ENCODE measurements at regions not wholly inside any gene's neighbourhood (a gene's known extent, or its start where the extent isn't known, plus 50 kb on each side); places are given as distances from the start of the nearest gene placed in this dataset.

DNA sequence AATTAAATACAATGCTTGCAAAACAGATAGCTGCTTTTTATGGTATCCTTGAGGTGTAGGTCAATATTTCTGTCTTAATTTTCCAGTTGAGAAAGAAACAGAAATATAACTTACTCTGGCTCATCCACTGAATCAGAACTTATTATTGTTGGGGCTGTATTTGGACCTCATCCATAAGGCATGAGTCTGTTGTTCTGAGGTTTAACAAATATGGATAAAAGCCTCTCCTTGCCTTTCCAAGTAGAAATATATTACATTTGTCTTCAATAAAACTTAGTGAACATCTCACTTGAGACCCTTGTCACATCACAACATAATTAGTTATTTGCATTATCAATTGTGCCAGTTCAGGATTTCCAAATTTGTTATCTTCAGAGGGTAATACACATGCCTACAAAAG lies 525.8 kb downstream of the AGTPBP1 start:
- no peak for DNase-seq (ENCODE audit: low read depth, low spot score)
- no peak overlapping the region for H3K9ac ChIP-seq (ENCODE audit: insufficient read length, low read depth)

DNA sequence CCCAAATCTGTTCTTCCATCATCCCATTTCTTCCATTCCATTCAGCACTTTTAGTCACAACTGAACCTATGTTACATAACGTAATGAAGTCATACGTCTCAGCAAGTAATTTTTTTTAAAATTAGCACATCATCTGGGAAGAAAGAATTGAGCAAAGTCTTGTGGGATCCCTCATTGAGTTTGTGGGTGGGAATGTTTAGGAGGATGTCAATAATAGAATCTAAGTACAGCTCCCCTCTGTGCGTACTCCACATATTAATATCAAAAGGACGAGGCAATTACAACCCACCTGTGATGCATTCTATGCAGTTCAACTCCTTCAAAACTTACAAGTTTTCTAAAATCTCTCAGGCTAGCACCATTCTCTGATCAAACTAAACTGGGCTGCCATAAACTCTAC lies 526.3 kb downstream of the AGTPBP1 start:
- TF ChIP-seq YY1 (IDR thresholded peaks at IDR 0.05; ENCODE audit: insufficient read depth, insufficient read length), result no peak
- TF ChIP-seq SUZ12 (IDR thresholded peaks at IDR 0.05; ENCODE audit: extremely low read depth, insufficient read depth, insufficient read length), result no peak
- no peak for TF ChIP-seq ZNF274 (IDR thresholded peaks at IDR 0.05; ENCODE audit: low read depth, low read length)

More for the DNA sequence above, 525.8 kb downstream of the AGTPBP1 start:
- H3K36me3 ChIP-seq (ENCODE audit: insufficient read depth, insufficient read length, low read length), result no peaks in the 10 kb centered on the region
- H3K4me3 ChIP-seq (ENCODE audit: insufficient read length, low read depth), result no peak overlapping the region
- no peak for TF ChIP-seq YY1 (IDR thresholded peaks at IDR 0.05; ENCODE audit: insufficient read depth, insufficient read length)
- no peak for TF ChIP-seq SUZ12 (IDR thresholded peaks at IDR 0.05; ENCODE audit: extremely low read depth, insufficient read depth, insufficient read length)
- no peak for TF ChIP-seq ZNF274 (IDR thresholded peaks at IDR 0.05; ENCODE audit: low read depth, low read length)
- no peaks in the 10 kb centered on the region for H3K27me3 ChIP-seq (ENCODE audit: insufficient read depth, insufficient read length)
- H3K4me1 ChIP-seq (ENCODE audit: insufficient read depth, insufficient read length), result no peaks in the 10 kb centered on the region
- H3K9me3 ChIP-seq (ENCODE audit: insufficient read depth, low read length), result no peaks in the 10 kb centered on the region

DNA sequence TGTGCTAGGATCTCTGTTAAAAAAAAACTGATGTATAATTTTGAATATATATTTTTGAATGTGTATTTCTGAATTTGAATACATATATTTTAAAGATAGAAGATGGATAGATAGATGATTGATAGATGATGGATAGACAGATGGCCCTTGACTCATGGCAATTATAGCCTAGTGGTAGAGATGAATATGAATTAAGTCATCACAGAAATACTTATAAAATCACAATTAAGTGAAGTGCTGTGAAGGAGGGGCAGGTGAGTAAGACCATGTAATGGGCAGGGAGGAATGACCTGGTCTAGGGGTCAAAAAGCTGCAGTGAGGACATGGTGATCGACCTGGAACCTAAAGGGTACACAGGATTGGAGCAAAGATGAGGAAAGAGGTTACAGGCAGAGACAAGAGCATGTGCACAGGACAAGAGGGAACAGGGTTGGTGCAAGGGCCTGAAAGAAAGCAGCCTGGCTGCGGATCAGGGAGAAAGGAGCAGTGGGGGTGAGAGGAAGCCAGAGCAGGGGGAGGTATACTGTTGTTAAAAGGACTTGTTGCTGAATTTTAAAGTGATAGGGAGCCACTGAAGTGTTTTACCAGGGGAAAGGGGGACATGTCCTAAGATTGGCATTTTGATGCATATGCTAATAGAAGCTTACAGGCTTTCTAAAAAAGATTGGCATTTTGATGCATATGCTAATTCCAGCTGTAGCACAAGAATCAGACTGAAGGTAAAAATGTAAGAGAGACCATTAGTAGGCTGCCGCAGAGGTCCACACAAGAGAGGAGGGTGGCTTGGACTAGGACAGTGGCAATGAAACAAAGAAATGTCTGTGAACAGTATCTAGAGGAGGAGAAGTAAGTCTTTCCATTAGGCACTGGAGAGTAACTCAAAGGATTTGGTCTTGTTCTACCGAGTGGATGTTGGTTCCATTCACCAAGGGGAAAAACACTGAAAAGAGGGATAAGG lies 527.8 kb downstream of the AGTPBP1 start:
- H3K4me1 ChIP-seq (ENCODE audit: insufficient read depth, insufficient read length), result no peaks in the 10 kb centered on the region
- H3K36me3 ChIP-seq (ENCODE audit: insufficient read depth, insufficient read length, low read length), result no peaks in the 10 kb centered on the region
- H3K9ac ChIP-seq (ENCODE audit: insufficient read length, low read depth), result no peak overlapping the region
- TF ChIP-seq SUZ12 (IDR thresholded peaks at IDR 0.05; ENCODE audit: extremely low read depth, insufficient read depth, insufficient read length) (no peak), ZNF274 (IDR thresholded peaks at IDR 0.05; ENCODE audit: low read depth, low read length) (no peak), YY1 (IDR thresholded peaks at IDR 0.05; ENCODE audit: insufficient read depth, insufficient read length) (no peak)
- no peaks in the 10 kb centered on the region for H3K27me3 ChIP-seq (ENCODE audit: insufficient read depth, insufficient read length)
- no peaks in the 10 kb centered on the region for H3K9me3 ChIP-seq (ENCODE audit: insufficient read depth, low read length)
- no peak overlapping the region for H3K4me3 ChIP-seq (ENCODE audit: insufficient read length, low read depth)
- DNase-seq (ENCODE audit: low read depth, low spot score), result peak; percentile 51

More for the DNA sequence above, 526.3 kb downstream of the AGTPBP1 start:
- Histone ChIP-seq H3K9ac (ENCODE audit: insufficient read length, low read depth) (no peak overlapping the region), H3K36me3 (ENCODE audit: insufficient read depth, insufficient read length, low read length) (no peaks in the 10 kb centered on the region), H3K4me1 (ENCODE audit: insufficient read depth, insufficient read length) (no peaks in the 10 kb centered on the region), H3K4me3 (ENCODE audit: insufficient read length, low read depth) (no peak overlapping the region), H3K9me3 (ENCODE audit: insufficient read depth, low read length) (no peaks in the 10 kb centered on the region), H3K27me3 (ENCODE audit: insufficient read depth, insufficient read length) (no peaks in the 10 kb centered on the region)
- DNase-seq (ENCODE audit: low read depth, low spot score), result no peak

DNA sequence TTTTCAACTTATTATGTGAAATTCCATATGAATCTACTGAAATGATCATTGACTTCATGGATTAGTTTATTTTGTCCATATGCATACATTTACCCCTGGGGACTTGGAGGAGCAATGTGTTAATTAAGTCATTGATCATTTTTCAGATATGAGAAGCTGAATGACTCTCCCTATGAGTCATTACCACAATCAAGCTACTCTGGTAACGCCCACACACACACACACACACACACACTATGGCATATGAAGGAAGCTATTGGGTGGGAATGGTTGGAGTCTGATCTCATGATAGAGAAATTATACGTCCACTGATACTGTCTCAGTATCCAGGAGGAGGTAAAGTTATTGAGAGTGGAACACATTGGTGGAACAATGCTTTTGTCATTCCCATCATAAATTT lies 528.9 kb downstream of the AGTPBP1 start:
- no peak overlapping the region for H3K4me3 ChIP-seq (ENCODE audit: insufficient read length, low read depth)
- H3K9ac ChIP-seq (ENCODE audit: insufficient read length, low read depth), result no peak overlapping the region
- no peak for DNase-seq (ENCODE audit: low read depth, low spot score)
- TF ChIP-seq SUZ12 (IDR thresholded peaks at IDR 0.05; ENCODE audit: extremely low read depth, insufficient read depth, insufficient read length) (no peak), ZNF274 (IDR thresholded peaks at IDR 0.05; ENCODE audit: low read depth, low read length) (no peak), YY1 (IDR thresholded peaks at IDR 0.05; ENCODE audit: insufficient read depth, insufficient read length) (no peak)
- H3K9me3 ChIP-seq (ENCODE audit: insufficient read depth, low read length), result no peaks in the 10 kb centered on the region
- H3K27me3 ChIP-seq (ENCODE audit: insufficient read depth, insufficient read length), result no peaks in the 10 kb centered on the region
- H3K4me1 ChIP-seq (ENCODE audit: insufficient read depth, insufficient read length), result no peaks in the 10 kb centered on the region
- H3K36me3 ChIP-seq (ENCODE audit: insufficient read depth, insufficient read length, low read length), result no peaks in the 10 kb centered on the region

DNA sequence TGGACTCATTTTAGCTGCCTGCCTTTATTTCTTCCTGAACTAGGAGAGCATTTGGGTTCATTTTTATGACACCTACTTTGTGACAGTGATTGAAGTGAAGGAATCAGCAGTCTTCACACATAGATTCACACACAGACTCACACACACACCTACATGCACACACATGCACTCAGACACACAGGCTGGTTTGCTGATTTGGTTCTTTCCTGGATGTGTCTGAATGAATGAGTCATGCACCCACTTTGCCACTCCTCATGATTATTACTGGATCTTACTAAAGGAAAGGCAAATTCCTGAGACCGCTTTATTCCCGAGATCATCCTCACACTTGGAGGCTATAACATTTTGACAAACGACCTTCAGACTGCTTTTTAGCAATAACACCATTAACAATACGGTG lies 529.5 kb downstream of the AGTPBP1 start:
- Histone ChIP-seq H3K9me3 (ENCODE audit: insufficient read depth, low read length) (no peaks in the 10 kb centered on the region), H3K27me3 (ENCODE audit: insufficient read depth, insufficient read length) (no peaks in the 10 kb centered on the region), H3K36me3 (ENCODE audit: insufficient read depth, insufficient read length, low read length) (no peaks in the 10 kb centered on the region), H3K4me1 (ENCODE audit: insufficient read depth, insufficient read length) (no peaks in the 10 kb centered on the region), H3K9ac (ENCODE audit: insufficient read length, low read depth) (no peak overlapping the region), H3K4me3 (ENCODE audit: insufficient read length, low read depth) (no peak overlapping the region)
- TF ChIP-seq YY1 (IDR thresholded peaks at IDR 0.05; ENCODE audit: insufficient read depth, insufficient read length) (no peak), ZNF274 (IDR thresholded peaks at IDR 0.05; ENCODE audit: low read depth, low read length) (no peak), SUZ12 (IDR thresholded peaks at IDR 0.05; ENCODE audit: extremely low read depth, insufficient read depth, insufficient read length) (no peak)
- no peak for DNase-seq (ENCODE audit: low read depth, low spot score)

DNA sequence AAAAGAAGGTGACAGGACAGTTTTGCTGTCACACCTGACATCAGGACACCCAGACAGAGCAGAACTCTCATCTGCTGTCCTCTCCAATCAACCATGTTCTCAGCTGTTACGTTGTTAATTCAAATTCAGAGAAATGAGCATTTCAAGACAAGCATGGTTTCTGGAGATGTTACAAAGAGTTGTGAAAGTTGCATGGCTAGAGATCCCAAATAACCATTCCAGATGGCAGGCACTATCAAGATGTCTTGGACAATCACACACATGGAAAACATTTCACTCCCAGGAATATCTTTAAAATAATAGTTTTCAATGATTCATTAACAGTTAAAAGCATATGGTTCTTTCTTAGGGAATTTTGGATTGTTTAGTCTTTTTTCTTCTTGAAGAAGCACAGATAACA lies 533.1 kb downstream of the AGTPBP1 start:
- Histone ChIP-seq H3K9ac (ENCODE audit: insufficient read length, low read depth) (no peak overlapping the region), H3K27me3 (ENCODE audit: insufficient read depth, insufficient read length) (no peaks in the 10 kb centered on the region), H3K4me1 (ENCODE audit: insufficient read depth, insufficient read length) (no peaks in the 10 kb centered on the region), H3K36me3 (ENCODE audit: insufficient read depth, insufficient read length, low read length) (no peaks in the 10 kb centered on the region), H3K9me3 (ENCODE audit: insufficient read depth, low read length) (no peaks in the 10 kb centered on the region), H3K4me3 (ENCODE audit: insufficient read length, low read depth) (no peak overlapping the region)
- TF ChIP-seq ZNF274 (IDR thresholded peaks at IDR 0.05; ENCODE audit: low read depth, low read length) (no peak), SUZ12 (IDR thresholded peaks at IDR 0.05; ENCODE audit: extremely low read depth, insufficient read depth, insufficient read length) (no peak), YY1 (IDR thresholded peaks at IDR 0.05; ENCODE audit: insufficient read depth, insufficient read length) (no peak)
- no peak for DNase-seq (ENCODE audit: low read depth, low spot score)

DNA sequence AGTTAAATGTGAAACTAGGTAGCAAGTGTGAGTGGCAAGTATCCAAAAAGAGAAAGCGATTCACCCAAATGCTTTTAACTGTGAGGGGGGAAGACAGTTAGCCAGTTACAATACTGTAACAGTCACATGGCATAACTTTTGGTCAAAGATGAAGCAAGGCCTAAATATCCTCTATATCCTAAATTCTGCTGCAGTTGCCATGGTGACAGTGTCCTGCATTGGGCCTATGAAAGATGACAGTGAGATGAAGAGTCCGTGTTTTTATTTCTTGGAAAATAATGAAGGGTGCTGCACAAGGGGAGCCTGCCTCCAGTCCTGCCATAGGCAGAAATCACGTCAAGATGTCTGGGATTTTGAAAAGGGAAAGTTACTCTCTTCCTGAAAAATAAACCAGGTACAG lies 534.6 kb downstream of the NTRK2 start:
- no peaks in the 10 kb centered on the region for H3K9me3 ChIP-seq (ENCODE audit: insufficient read depth, low read length)
- H3K36me3 ChIP-seq (ENCODE audit: insufficient read depth, insufficient read length, low read length), result no peaks in the 10 kb centered on the region
- H3K4me1 ChIP-seq (ENCODE audit: insufficient read depth, insufficient read length), result no peaks in the 10 kb centered on the region
- H3K4me3 ChIP-seq (ENCODE audit: insufficient read length, low read depth), result no peak overlapping the region
- no peak overlapping the region for H3K9ac ChIP-seq (ENCODE audit: insufficient read length, low read depth)
- TF ChIP-seq SUZ12 (IDR thresholded peaks at IDR 0.05; ENCODE audit: extremely low read depth, insufficient read depth, insufficient read length) (no peak), ZNF274 (IDR thresholded peaks at IDR 0.05; ENCODE audit: low read depth, low read length) (no peak), YY1 (IDR thresholded peaks at IDR 0.05; ENCODE audit: insufficient read depth, insufficient read length) (no peak)
- H3K27me3 ChIP-seq (ENCODE audit: insufficient read depth, insufficient read length), result no peaks in the 10 kb centered on the region
- no peak for DNase-seq (ENCODE audit: low read depth, low spot score)

Measured in NT2/D1 (cell line).